ENCODE measurements at regions not wholly inside any gene's neighbourhood (a gene's known extent, or its start where the extent isn't known, plus 50 kb on each side); places are given as distances from the start of the nearest gene placed in this dataset.

DNA sequence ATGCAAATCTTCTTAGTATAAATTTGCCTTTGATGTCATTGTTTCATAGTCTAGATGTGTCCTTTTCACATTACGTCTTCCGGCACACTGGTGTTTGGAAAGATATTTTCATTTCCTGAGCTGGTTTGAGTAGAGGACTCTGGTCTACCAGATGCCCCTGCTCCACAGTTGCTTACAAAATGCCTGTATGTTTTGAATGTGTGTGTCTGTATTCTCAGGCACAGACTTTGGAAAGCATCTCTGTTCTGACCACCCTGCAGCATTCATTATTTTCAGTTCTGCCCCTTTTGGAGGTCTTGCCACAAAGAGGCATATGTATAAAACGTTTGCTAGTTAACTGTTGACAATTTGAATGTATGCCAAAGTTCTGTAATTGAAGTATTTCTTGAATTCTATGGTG is 236.0 kb upstream of the GOLIM4 start:
- TF ChIP-seq CREB1 (CRISPR knock-in tag; IDR thresholded peaks at IDR 0.05) (no peak), NR2C2 (CRISPR knock-in tag; IDR thresholded peaks at IDR 0.05) (no peak), CTCF (IDR thresholded peaks at IDR 0.05) (no peak), ZNF396 (CRISPR knock-in tag; IDR thresholded peaks at IDR 0.05; ENCODE audit: borderline replicate concordance) (no peak), ESRRA (CRISPR knock-in tag; IDR thresholded peaks at IDR 0.05; ENCODE audit: borderline replicate concordance) (no peak), FOXK1 (CRISPR knock-in tag; IDR thresholded peaks at IDR 0.05) (no peak), NR1H2 (CRISPR knock-in tag; IDR thresholded peaks at IDR 0.05) (no peak), SP1 (CRISPR knock-in tag; conservative IDR thresholded peaks at IDR 0.05) (no peak), PREB (CRISPR knock-in tag; IDR thresholded peaks at IDR 0.05; ENCODE audit: borderline replicate concordance) (no peak)
- TF ChIP-seq, protein P1, sequence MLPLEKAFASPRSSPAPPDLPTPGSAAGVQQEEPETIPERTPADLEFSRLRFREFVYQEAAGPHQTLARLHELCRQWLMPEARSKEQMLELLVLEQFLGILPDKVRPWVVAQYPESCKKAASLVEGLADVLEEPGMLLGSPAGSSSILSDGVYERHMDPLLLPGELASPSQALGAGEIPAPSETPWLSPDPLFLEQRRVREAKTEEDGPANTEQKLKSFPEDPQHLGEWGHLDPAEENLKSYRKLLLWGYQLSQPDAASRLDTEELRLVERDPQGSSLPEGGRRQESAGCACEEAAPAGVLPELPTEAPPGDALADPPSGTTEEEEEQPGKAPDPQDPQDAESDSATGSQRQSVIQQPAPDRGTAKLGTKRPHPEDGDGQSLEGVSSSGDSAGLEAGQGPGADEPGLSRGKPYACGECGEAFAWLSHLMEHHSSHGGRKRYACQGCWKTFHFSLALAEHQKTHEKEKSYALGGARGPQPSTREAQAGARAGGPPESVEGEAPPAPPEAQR (CRISPR knock-in tag; IDR thresholded peaks at IDR 0.05), result no peak
- TF ChIP-seq, protein P2, sequence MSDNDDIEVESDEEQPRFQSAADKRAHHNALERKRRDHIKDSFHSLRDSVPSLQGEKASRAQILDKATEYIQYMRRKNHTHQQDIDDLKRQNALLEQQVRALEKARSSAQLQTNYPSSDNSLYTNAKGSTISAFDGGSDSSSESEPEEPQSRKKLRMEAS (CRISPR knock-in tag; IDR thresholded peaks at IDR 0.05), result no peak
- TF ChIP-seq, protein P3, sequence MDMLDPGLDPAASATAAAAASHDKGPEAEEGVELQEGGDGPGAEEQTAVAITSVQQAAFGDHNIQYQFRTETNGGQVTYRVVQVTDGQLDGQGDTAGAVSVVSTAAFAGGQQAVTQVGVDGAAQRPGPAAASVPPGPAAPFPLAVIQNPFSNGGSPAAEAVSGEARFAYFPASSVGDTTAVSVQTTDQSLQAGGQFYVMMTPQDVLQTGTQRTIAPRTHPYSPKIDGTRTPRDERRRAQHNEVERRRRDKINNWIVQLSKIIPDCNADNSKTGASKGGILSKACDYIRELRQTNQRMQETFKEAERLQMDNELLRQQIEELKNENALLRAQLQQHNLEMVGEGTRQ (CRISPR knock-in tag; IDR thresholded peaks at IDR 0.05), result no peak
- TF ChIP-seq, protein P4, sequence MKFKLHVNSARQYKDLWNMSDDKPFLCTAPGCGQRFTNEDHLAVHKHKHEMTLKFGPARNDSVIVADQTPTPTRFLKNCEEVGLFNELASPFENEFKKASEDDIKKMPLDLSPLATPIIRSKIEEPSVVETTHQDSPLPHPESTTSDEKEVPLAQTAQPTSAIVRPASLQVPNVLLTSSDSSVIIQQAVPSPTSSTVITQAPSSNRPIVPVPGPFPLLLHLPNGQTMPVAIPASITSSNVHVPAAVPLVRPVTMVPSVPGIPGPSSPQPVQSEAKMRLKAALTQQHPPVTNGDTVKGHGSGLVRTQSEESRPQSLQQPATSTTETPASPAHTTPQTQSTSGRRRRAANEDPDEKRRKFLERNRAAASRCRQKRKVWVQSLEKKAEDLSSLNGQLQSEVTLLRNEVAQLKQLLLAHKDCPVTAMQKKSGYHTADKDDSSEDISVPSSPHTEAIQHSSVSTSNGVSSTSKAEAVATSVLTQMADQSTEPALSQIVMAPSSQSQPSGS (CRISPR knock-in tag; IDR thresholded peaks at IDR 0.05; ENCODE audit: borderline replicate concordance, low read depth), result no peak
- TF ChIP-seq, protein P5, sequence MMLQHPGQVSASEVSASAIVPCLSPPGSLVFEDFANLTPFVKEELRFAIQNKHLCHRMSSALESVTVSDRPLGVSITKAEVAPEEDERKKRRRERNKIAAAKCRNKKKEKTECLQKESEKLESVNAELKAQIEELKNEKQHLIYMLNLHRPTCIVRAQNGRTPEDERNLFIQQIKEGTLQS (CRISPR knock-in tag; conservative IDR thresholded peaks at IDR 0.05), result no peak
